ENCODE measurements at regions not wholly inside any gene's neighbourhood (a gene's known extent, or its start where the extent isn't known, plus 50 kb on each side); places are given as distances from the start of the nearest gene placed in this dataset.

GRCh38 chr4:85406185-85406584 is 68.8 kb upstream of the ARHGAP24 start:
- no peaks in the 10 kb centered on the region for H3K79me2 ChIP-seq (ENCODE audit: control insufficient read depth, insufficient read depth, low read length)
- no peak overlapping the region for H3K4me3 ChIP-seq (replicated peaks in 1 of 3; ENCODE audit: insufficient read depth in 1 of 3, low read depth in 1 of 3, low read length in 3 of 3)
- no peaks in the 10 kb centered on the region for H4K20me1 ChIP-seq (replicated peaks; ENCODE audit: control insufficient read depth, extremely low read depth, insufficient read depth, low read length)
- POLR2A ChIA-PET = no interaction called here
- DNase-seq (ENCODE audit: low read depth, low spot score) = no peak
- no peak overlapping the region for H2AFZ ChIP-seq (ENCODE audit: low read depth, low read length)
- H3K9me1 ChIP-seq (replicated peaks; ENCODE audit: control insufficient read depth, extremely low read depth, insufficient read depth, low read length) = no peaks in the 10 kb centered on the region
- H3K27me3 ChIP-seq (ENCODE audit: control insufficient read depth in 2 of 2, insufficient read depth in 2 of 2, low read length in 2 of 2) = no peaks in the 10 kb centered on the region
- intact Hi-C loops (cut with micrococcal nuclease) (no loop called here), dilution Hi-C loops (cut with MboI; ENCODE audit: extremely low pct_ligation_motif_present, low sequenced_read_pairs) (no loop called here)
- no peak for TF ChIP-seq POLR2AphosphoS5 (IDR thresholded peaks at IDR 0.05; ENCODE audit: insufficient read depth, low read depth, low read length)
- no peak for TF ChIP-seq EZH2 (IDR thresholded peaks at IDR 0.05; ENCODE audit: borderline replicate concordance, low read depth, low read length, severe bottlenecking)
- TF ChIP-seq JUN (IDR thresholded peaks at IDR 0.05; ENCODE audit: borderline replicate concordance, insufficient read depth, insufficient read length, low read depth) = no peak
- CTCF ChIA-PET = no interaction called here
- BruUV-seq (replicated peaks) = no TSS peak
- no peak overlapping the region for H3K9ac ChIP-seq (replicated peaks; ENCODE audit: extremely low read depth, insufficient read depth, low read length)
- no peak for FAIRE-seq
- no peaks in the 10 kb centered on the region for H3K9me3 ChIP-seq (replicated peaks; ENCODE audit: control insufficient read depth, insufficient read depth, low read length)
- H3K36me3 ChIP-seq (ENCODE audit: control insufficient read depth in 2 of 2, extremely low read depth in 1 of 2, insufficient read depth in 2 of 2, low read length in 2 of 2) = no peaks in the 10 kb centered on the region
- H3K27ac ChIP-seq (ENCODE audit: insufficient read depth, low read depth, low read length) = no peak overlapping the region
- H3K4me2 ChIP-seq (ENCODE audit: insufficient read depth, low read length) = no peak overlapping the region
- peaks cover 29% of the 10 kb centered on the region for H3K4me1 ChIP-seq (ENCODE audit: control insufficient read depth, extremely low read depth, insufficient read depth, low read length)

GRCh38 chr4:85407546-85407945 is 67.4 kb upstream of the ARHGAP24 start:
- Histone ChIP-seq H3K36me3 (ENCODE audit: control insufficient read depth in 2 of 2, extremely low read depth in 1 of 2, insufficient read depth in 2 of 2, low read length in 2 of 2) (no peaks in the 10 kb centered on the region), H3K79me2 (ENCODE audit: control insufficient read depth, insufficient read depth, low read length) (no peaks in the 10 kb centered on the region), H3K4me2 (ENCODE audit: insufficient read depth, low read length) (peak overlapping the region; percentile 25), H3K27me3 (ENCODE audit: control insufficient read depth in 2 of 2, insufficient read depth in 2 of 2, low read length in 2 of 2) (no peaks in the 10 kb centered on the region), H3K9me1 (replicated peaks; ENCODE audit: control insufficient read depth, extremely low read depth, insufficient read depth, low read length) (no peaks in the 10 kb centered on the region), H3K4me3 (replicated peaks in 1 of 3; ENCODE audit: insufficient read depth in 1 of 3, low read depth in 1 of 3, low read length in 3 of 3) (no peak overlapping the region), H2AFZ (ENCODE audit: low read depth, low read length) (peak overlapping the region; percentile 24), H3K9ac (replicated peaks; ENCODE audit: extremely low read depth, insufficient read depth, low read length) (no peak overlapping the region), H4K20me1 (replicated peaks; ENCODE audit: control insufficient read depth, extremely low read depth, insufficient read depth, low read length) (no peaks in the 10 kb centered on the region), H3K4me1 (ENCODE audit: control insufficient read depth, extremely low read depth, insufficient read depth, low read length) (peaks cover 29% of the 10 kb centered on the region), H3K27ac (ENCODE audit: insufficient read depth, low read depth, low read length) (no peak overlapping the region), H3K9me3 (replicated peaks; ENCODE audit: control insufficient read depth, insufficient read depth, low read length) (no peaks in the 10 kb centered on the region)
- intact Hi-C loops (cut with micrococcal nuclease) (no loop called here), dilution Hi-C loops (cut with MboI; ENCODE audit: extremely low pct_ligation_motif_present, low sequenced_read_pairs) (no loop called here)
- POLR2A ChIA-PET = no interaction called here
- CTCF ChIA-PET = no interaction called here
- no TSS peak for BruUV-seq (replicated peaks)
- TF ChIP-seq MYC (IDR thresholded peaks at IDR 0.05; ENCODE audit: low read depth, low read length) (no peak), GATA2 (IDR thresholded peaks at IDR 0.05; ENCODE audit: insufficient read depth, insufficient read length, low read depth, low read length) (no peak), POLR2AphosphoS5 (IDR thresholded peaks at IDR 0.05; ENCODE audit: insufficient read depth, low read depth, low read length) (no peak), MAX (IDR thresholded peaks at IDR 0.05; ENCODE audit: insufficient read depth, insufficient read length) (no peak), CTCF (IDR thresholded peaks at IDR 0.05; ENCODE audit: extremely low read depth in 1 of 2, insufficient read depth in 1 of 2, low read depth in 1 of 2, low read length in 2 of 2) (no peak), FOS (IDR thresholded peaks at IDR 0.05; ENCODE audit: borderline replicate concordance, insufficient read depth, low read length) (peak; percentile 37), EZH2 (IDR thresholded peaks at IDR 0.05; ENCODE audit: borderline replicate concordance, low read depth, low read length, severe bottlenecking) (no peak), POLR2A (IDR thresholded peaks at IDR 0.05; ENCODE audit: low read depth, low read length) (no peak)
- DNase-seq (ENCODE audit: low read depth, low spot score) (peak; percentile 30), FAIRE-seq (no peak)
